SH-SY5Y (cell line): ENCODE measurements at regions not wholly inside any gene's neighbourhood (a gene's known extent, or its start where the extent isn't known, plus 50 kb on each side); places are given as distances from the start of the nearest gene placed in this dataset.

ENCODE experiments used
- GATA2 ChIP-seq: IDR thresholded peaks from 2 replicates; pipeline ENCODE4 v1.6.1; 2011; ENCODE audit warnings: mild to moderate bottlenecking, low read depth, low read length
- GATA3 ChIP-seq: IDR thresholded peaks from 2 replicates; pipeline ENCODE4 v1.6.1; 2011; ENCODE audit warnings: low read depth, mild to moderate bottlenecking, low read length, moderate library complexity

GRCh38 chr3:40725031-40725430, 200.3 kb downstream of the ZNF621 start:
- no peak for TF ChIP-seq GATA3
- no peak for TF ChIP-seq GATA2
